ENCODE measurements at regions not wholly inside any gene's neighbourhood (a gene's known extent, or its start where the extent isn't known, plus 50 kb on each side); places are given as distances from the start of the nearest gene placed in this dataset.

DNA sequence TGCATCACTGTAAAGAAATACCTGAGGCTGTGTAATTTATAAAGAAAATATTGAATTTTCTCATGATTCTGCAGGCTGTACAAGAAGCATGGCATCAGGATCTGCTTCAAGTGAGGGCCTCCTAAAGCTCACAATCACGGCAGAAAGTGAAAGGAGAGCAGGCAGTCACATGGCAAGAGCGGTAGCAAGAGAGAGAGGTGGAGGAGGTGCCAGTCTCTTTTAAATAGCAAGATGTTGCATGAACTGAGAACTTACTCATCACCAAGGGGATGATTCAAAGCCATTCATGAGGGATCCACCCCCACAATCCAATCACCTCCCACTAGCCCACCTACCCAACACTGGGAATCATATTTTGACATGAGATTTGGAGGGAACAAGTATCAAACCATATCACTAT is 184.5 kb upstream of the PAPPA start:
- no peak for DNase-seq

DNA sequence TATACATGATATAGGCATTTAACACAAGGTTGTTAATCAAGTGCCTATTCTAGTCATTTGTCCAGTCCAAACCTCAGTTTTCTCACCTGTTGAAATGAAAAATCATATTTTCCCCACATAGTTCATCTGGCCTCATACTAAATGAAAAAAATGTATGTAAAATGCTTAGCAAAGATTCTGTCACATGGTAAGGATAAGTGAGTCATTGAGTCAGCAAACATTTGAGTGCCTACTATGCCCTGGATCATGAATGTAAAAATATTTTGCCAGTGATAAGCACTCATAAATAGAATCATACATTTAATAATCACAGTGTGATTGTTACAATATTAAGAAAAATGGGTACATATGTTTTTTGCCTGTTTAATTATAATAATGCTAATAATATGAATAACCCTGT is 181.2 kb upstream of the PAPPA start:
- DNase-seq: no peak

DNA sequence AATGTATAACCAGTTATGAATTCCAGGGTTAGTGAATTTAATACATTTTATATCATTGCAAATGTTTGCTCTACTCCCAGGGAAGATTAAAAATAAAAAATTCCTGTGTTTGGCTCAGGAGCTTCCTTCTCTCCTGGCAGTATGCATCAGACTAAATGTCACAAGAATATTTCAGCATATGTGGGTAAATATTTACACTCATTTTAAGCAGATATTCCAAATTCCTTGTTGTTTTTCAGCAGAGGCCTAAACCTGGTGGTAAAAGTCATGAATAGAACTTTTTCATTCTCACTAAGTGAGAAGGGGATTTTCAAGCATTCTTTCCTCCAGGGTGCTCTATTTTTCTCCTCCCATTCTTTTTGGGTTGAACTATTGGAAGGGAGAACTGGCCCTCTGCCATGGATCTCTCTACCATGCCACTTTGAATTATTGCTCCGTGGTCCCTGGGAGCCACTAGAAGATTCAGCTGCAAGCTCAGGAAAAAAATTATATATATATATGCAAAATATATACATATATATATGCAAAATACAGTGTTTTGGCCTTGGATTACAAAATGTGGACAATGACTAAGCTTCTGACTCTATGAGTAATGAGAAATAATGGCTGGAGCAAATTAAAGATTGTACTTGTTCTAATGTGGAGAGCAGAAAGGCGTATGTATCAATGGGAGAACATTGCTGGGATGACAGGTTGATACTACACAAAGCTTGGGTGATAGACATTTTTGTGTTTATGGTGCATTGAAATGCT is 180.6 kb upstream of the PAPPA start:
- DNase-seq: no peak

DNA sequence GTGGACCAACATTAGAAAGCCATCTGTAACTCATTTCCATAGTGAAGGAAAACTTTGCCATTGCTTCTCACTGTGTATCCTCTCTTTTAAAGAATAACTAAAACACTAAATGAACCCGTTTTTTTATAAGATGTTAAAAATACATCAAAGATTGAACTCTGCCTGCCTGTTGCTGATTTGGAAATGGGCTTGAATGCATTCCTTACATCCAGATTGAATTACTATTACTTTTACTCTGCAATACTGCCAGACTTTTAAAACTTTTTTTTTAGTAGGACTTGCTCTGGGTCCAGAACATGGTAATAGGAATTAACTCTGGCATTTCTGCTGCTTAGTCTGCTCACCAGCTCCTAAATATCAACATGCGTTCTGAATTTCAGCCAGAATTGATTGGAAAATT is 176.8 kb upstream of the PAPPA start:
- DNase-seq: no peak

DNA sequence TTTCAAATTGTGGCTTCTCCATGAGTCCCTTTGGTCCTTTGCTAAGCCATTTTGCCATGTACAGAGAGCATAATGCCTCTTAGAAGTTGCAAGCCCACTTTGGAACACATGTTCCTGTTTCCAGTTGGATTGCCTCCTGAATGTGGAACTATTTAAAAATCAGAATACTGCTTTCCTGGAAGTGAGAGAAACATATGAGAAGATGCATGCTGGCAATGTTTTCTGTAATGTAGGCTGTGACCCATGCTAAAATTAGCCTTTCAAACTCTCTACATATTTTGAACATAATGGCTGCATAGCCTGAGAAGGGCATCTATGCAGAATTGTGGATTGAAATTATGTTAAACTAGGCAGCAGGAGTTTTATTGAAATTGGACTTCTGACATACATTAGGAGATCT is 175.5 kb upstream of the PAPPA start:
- DNase-seq: no peak

DNA sequence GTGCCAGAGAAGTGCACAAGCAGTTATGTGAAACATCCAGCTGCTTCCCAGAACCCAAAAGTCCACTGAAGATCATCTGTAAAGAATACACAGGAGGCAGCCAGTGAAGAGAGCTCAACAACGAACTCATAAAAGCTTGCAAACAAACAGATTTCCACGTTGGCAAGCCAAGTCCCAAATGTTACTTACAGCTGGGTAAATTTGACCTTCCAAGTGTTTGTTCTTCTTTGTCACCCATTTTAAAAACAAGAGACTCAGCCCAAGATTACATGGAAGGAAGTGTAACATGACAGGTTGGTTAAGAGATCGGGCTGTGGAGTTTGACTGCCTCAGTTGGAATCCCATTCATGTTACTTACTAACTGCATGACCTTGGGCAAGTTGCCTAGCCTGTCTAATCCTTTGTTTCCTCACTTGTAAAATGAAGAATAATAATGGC is 174.9 kb upstream of the PAPPA start:
- DNase-seq: no peak

DNA sequence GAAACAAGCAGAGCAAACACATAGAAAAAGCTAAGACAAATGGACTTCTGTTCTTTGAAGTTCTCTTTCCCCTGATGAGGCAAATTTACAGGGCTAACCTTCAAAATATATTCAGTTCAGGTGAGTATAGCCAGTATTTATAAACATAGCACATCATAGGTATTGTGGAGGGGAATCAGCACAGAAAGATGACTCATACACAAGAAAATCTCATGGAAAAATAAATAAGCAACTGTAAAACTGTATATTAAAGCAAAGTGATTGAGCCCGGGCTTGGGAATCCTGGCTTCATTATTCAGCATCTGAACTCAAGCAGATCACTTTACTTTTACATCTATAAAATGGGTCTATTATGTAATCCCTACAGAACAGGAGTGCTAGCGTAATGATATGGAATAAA is 173.5 kb upstream of the PAPPA start:
- DNase-seq: no peak

DNA sequence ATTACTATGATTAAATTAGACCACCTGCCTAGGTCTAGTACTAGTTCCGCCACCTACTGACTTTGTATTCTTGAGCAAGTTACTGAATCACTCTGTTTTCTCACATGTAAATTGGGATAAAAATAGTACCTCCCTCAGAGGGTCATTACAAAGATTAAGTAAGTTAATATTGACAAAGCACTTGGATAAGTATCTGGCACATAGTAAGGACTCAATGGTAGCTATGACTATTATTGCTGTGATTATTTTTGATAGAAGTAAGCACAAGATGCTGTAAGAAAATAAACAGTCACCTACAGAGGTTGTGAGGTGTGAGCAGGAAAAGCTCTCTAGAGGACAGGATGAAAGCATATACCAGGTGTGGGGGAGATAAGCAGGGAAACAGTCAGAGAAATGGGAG is 173.1 kb upstream of the PAPPA start:
- no peak for DNase-seq

DNA sequence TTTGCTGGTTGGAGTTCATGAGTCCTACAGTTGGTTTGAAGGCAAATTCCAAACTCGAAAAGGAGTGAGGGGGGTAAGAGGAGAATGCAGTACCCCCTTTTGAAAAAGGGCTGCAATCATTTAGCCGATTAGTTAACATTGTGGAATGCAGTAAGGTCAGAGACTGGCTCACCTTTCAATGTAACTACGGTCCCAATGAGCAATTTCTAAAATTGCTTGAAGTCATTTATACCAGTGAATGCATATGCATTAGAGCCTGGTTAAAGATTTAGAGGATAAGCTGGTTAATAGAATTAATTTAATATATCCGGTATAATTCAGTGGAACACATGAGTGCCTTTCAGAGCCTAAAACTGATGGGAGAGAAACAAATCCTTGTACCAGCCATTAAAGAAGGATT is 172.6 kb upstream of the PAPPA start:
- DNase-seq: no peak

DNA sequence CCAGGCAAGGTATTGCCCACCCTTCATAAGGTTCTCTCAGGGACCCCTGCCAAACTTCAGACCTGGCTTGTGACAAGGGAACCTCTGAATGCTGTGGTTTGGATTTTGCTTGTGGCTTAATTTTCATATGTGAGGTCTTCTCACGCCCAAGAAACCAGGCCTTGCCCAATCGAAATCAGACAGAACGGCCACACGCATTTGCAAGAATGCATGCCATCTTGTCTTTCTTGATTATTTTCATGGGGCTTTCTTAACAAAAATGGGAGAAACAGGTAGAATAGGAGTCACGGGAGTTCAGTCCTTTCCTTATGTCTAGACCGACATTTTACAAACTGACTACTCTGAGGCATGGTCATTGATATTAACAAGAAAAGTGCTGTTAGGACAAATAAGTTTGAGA is 170.2 kb upstream of the PAPPA start:
- DNase-seq: no peak

DNA sequence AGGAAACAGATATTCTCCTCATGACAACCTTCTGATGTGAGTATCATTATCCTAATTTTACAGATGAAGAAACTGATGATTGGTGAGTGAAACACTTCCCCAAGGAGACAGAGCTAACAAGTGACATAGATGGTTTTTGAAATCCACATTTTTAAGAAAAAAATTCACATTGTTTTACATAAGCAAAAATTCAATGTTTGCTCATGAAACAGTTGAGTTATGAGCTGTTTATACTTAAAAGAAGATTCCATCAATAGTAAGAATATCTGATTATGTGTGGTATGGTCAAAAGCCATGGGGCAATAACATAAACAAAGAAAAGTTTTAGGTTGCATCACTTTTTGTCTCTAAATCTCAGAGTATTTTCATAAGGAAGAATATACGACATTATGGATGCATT is 167.9 kb upstream of the PAPPA start:
- no peak for DNase-seq

DNA sequence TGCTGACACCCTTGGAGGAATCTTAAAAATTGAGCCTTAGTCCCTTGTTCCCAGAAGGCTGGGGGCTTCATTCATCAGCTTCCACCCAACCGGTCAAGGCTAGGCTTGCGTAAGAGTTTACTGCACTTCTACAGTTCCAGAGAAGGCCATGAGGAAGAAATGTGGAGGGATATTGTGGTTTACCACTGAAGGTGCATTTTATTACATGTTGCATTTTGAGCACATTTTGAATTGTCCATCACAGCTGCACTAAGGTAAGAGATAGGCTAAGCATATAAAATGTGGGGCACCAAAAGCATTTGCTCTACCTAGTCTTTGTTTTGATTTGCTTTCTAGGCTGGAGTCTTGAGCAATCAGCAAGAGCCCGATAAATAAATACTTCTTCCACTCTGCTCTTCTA is 167.1 kb upstream of the PAPPA start:
- DNase-seq: no peak

DNA sequence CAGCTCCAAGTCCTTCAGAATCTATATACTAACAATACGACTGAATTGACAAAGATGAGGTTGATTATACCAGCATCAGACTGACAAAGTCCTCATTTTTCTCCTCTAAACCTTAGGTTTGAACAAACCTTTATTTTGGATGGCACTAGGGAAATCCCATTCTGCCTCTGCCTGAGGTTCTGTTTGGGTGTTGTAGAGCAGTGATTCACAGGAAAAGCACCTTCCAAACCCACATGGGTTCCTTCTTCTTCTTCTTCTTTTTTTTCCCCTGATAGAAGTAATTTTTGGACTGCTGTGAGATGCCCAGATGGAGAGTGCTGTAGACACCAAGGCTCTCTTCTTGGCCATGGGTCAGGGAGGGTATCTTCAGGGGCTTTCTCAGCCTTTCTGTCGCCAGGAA is 164.9 kb upstream of the PAPPA start:
- no peak for DNase-seq

DNA sequence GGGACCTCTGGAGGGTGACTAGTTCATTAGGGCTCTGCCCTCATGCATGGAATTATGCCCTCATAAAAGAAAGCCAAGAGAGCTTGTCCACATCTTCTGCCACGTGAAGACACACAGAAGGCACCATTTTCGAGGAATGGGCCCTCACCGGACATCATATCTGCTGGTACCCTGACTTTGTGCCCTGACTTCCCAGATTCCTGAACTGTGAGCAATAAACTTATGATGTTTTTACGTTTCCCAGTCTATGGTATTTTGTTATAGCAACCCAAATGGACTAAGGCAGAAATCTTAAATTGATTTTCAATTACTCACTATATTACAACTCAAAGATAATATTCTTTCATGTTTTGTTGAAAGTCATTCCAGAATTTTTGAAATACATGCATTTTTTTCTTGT is 163.8 kb upstream of the PAPPA start:
- DNase-seq: no peak

DNA sequence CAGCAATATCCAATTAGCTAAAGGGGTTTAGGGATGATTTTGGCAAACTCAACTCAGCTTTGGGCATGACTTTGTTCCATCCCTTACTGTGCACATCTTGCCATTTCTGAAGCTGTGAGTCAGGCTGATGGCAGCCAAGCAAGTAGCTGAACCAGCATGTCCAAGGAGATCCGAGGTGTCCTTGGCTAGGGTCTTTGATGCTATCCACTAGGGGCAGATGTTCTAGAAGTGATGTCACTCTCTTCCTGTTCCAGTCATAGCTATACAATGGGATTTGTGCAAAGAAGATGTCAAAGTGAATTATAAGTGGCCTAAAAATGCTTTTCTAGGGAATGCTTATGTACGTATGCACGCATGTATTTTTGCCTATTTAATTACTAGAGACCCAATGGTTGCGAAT is 160.8 kb upstream of the PAPPA start:
- no peak for DNase-seq

DNA sequence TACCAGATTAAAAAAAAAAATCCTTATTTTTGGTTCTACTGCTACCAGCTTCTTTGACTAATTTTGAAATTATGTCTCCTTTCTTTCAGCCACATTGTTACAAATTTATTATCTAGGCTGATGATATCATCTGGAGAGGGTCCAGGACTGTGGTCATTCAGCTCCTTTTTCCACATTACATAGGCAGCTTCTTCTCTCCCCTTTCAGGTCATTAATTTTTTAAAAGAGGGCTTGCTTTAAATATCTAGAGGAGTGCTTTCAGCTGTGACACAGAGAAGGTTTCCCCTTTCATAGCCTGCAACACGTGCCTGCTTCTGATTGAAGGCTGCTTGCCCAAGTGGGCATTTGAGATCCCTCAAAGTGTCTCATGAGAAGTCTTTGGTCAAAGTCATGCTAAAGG is 155.7 kb upstream of the PAPPA start:
- DNase-seq: no peak

DNA sequence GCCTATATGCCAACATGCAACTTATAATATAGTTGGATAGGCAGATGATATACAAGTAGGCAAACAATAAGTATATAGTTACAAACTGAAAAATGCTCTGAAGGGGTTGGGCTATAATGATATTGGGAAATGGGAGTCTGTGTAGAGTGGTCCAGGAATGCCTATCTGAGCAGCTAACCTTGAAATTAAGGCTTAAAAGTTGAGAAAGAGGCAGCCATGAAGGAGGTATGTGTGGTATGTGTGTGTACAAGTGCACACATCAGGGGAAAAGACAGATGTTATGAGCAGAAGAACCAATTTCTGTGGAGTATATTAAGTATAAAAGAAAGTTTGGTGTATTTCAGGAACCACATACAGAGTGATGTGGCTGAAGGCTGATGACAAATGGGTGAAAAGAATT is 154.9 kb upstream of the PAPPA start:
- no peak for DNase-seq

DNA sequence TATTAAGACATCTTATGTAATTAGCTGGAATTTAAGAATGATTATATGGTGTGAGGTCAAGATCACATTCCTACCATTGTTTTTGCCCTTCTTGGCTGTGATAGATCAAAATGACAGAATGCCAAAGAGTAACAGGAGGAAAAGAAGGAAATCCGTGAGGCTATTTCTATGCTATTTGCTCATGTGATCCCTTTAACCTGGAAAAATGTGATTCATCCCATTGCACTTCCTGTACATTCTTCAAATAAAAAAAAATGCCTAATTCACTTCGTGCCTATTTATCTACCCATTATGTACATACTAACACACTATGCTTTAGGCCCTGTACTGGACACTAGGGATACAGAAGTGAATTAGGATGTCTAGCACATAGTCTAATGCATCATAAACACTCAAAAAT is 154.1 kb upstream of the PAPPA start:
- DNase-seq: no peak

DNA sequence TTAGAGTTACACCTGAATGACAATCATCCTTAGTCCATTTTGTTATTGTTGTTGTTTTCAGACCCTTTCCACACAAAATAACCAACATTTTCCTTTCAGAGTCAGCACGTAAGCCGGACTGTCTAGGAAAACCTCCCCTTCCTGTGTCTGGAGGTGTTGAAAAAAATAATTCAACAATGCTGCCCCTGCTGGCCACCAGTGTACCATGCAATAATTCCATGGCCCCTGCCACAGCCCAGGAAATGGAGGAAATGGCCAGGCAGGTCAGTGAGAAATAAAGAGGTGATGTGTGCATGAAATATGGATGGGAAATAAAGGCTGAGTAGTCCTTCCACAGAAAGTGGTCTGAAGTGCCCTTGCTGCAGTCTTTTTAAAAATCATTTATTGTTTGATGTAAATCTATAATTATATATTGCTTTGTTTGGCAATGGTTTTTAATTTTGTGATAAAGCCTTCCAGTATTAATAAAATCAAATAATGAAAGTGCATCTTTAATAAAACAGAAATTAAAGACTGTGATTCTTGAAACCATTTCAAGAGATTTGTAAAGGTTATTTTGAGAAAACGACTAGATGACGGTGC is 152.8 kb upstream of the PAPPA start:
- DNase-seq: no peak

DNA sequence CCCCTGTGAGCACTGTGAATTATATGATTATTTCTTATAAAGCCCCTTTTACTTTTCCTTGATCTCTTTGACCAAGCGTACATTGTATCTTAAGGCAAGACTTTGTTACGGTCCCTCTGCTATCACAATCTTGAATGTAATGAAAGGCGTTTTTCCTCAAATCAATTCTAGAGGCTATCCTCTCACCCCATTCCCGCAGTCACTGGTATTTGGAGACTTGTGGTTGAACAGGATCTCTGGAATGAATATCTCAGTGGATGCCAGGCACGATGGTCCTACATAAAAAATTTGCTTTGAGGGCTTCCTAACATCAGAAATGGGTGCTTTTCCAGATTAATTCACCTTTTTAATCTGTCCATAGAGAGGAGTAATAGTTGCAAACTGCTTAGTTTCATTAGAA is 151.4 kb upstream of the PAPPA start:
- DNase-seq: no peak

DNA sequence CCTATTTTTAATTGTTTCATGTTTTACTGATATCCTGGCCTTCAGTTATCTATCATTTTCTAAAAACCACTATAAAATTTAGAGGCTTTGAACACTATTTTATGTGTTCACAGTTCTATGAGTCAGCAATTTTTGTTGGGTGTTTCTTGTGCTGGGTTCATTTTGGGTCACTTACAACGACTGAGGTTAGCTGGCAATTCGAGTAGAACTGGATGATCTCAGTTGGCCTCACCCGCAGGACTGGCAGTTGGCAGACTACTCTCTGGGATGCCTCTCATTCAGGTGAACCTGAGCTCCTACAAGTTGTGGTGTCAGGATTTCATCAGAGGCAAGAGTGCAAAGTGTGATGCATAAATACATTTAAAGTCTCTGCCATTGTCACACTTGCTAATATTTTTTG is 151.0 kb upstream of the PAPPA start:
- no peak for DNase-seq

DNA sequence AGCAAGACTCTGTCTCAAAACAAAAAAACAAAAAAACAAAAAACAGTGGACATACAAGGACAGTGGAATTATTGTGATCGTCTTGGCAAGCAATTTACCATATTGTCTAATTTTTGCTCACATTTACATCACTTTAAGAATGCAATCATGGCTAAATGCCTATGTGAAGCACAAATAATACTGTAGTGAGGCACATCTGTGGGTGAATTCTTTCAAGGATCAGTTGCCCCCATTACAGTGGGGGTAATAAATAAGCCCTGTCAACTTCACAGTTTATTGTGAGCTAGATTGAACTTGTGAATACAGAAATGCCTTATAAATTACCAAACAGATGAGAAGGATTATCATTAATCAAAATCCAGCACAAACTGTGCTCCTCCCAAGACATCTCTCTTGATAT is 150.2 kb upstream of the PAPPA start:
- DNase-seq: no peak

DNA sequence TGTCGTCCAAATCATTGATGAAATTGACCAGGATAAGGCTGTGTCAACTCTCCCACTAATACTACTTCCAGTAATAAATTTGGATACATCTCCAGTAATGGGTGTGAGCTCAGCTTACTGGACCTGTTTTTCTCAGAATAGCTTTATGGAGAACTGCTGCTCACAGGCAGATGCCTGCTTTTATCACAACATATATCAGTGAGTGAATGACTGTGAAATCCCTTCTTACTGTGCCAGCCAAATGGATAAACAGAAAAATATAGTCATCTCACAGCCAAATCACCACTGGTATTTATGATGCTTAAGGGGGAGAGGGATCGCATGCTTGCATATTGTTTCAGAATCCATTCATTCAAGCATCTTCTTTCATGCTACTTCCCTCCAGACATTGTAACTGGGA is 148.4 kb upstream of the PAPPA start:
- no peak for DNase-seq

DNA sequence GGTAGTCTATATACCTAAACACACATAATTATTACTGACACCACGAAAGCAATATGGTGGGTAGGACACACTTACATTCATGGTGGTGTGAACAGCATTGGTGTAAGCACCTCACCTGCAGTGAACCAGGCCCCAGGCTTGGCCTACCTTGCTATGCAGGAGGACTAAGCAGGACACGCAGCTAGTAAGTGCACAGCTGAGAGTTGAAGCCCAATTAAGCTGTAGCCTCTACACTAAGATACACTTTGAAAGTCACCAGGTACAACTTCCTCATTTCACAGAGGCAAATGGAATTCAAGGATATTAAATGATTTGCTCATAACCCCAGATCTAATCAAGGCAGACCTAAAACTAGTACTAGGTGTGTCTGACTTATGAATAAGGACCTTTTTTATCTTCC is 145.8 kb upstream of the PAPPA start:
- no peak for DNase-seq

DNA sequence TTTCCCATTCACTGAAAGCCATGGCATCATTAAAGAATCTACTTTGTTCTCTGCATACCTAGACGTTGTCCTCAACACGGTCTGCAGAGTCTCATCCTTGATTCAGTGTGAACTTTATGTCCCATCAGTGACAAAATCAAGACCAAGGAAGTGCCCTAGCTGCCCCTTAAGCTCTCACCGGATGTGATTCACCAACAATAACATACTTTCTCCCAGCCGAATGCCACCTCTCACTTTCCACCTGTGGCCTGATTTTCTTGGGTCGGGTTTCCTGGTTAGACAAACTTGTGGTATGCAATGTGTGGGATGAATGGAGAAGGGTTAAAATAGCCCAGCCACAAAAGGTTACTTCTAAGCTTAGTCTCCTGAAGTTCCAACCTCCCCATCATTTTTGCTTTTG is 145.3 kb upstream of the PAPPA start:
- DNase-seq: no peak
